ENCODE measurements at regions not wholly inside any gene's neighbourhood (a gene's known extent, or its start where the extent isn't known, plus 50 kb on each side); places are given as distances from the start of the nearest gene placed in this dataset.

GRCh38 chr2:16722677-16723076 lies 57.0 kb upstream of the CYRIA start:
- TF ChIP-seq CTCF (IDR thresholded peaks at IDR 0.05; ENCODE audit: poor library complexity) (no peak), EZH2 (IDR thresholded peaks at IDR 0.05; ENCODE audit: borderline replicate concordance) (no peak)

Measured in hepatocyte (in vitro differentiated cells).